KMS-11 (cell line): ENCODE measurements at regions not wholly inside any gene's neighbourhood (a gene's known extent, or its start where the extent isn't known, plus 50 kb on each side); places are given as distances from the start of the nearest gene placed in this dataset.

ENCODE experiments used
- H2AFZ ChIP-seq: fragments of 200-600 bp; sonication (generic); 2 replicates; pipeline ENCODE4 v1.6.1; 2016; ENCODE audit warnings: antibody characterized with exemption, mixed run types, low read depth
- H3K27ac ChIP-seq: fragments of 200-600 bp; sonication (generic); 2 replicates; pipeline ENCODE4 v1.6.1; 2016; ENCODE audit warnings: mild to moderate bottlenecking, mixed run types
- H3K27me3 ChIP-seq: fragments of 200-600 bp; sonication (generic); 2 replicates; pipeline ENCODE4 v1.6.1; 2017; ENCODE audit warnings: mild to moderate bottlenecking, low read depth, mixed run types, moderate library complexity; ENCODE audit not compliant: insufficient read depth
- H3K36me3 ChIP-seq: fragments of 200-600 bp; sonication (generic); 2 replicates; pipeline ENCODE4 v1.6.1; 2017; ENCODE audit warnings: mild to moderate bottlenecking, mixed run types; ENCODE audit not compliant: insufficient read depth
- H3K4me1 ChIP-seq: fragments of 200-600 bp; sonication (generic); 2 replicates; pipeline ENCODE4 v1.6.1; 2016; ENCODE audit warnings: mild to moderate bottlenecking, low read depth, mixed run types; ENCODE audit not compliant: poor library complexity, severe bottlenecking
- H3K4me2 ChIP-seq: fragments of 200-600 bp; sonication (generic); 2 replicates; pipeline ENCODE4 v1.7.0; 2016; ENCODE audit warnings: mild to moderate bottlenecking, mixed run types
- H3K4me3 ChIP-seq: fragments of 200-600 bp; sonication (generic); IDR thresholded peaks from 2 replicates; pipeline ENCODE4 v1.6.1; 2017; ENCODE audit warnings: low read depth, low read length, mixed read lengths; ENCODE audit not compliant: insufficient read depth
- H3K79me2 ChIP-seq: fragments of 200-600 bp; sonication (generic); 2 replicates; pipeline ENCODE4 v1.6.1; 2016; ENCODE audit warnings: low read depth, mixed run types; ENCODE audit not compliant: insufficient read depth
- H3K9ac ChIP-seq: fragments of 200-600 bp; sonication (generic); 2 replicates; pipeline ENCODE4 v1.6.1; 2016; ENCODE audit warnings: mild to moderate bottlenecking, mixed run types
- H4K20me1 ChIP-seq: fragments of 200-600 bp; sonication (generic); 2 replicates; pipeline ENCODE4 v1.6.1; 2016; ENCODE audit warnings: mild to moderate bottlenecking, mixed run types; ENCODE audit not compliant: insufficient read depth
- TF ChIP-seq, protein P1 (sequence below): fragments of 200-600 bp; sonication (generic); conservative IDR thresholded peaks from 2 replicates; pipeline ENCODE4 v1.6.1; 2017; ENCODE audit warnings: low read depth, mild to moderate bottlenecking, antibody characterized with exemption, low read length, moderate library complexity, mixed read lengths

DNA sequence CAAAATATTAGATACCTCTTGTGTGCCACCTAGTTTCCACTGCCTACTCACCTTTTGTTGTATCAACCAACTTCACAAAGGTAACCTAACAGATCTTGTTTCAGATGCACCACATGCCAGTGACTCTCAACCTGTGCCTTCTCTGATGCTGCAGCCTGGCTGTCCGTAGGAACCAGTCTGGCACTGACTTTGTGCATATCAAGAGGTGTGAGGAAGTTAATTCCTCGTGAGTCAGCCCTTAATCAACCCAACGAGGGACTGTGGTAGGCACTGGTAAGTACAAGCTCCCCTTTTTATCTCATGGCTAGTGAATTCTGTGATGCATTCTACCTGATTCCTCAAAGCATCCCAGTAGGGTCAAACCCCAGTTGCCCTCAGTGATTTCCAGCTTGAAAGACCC is 215.4 kb upstream of the CTNND2 start:
- Histone ChIP-seq H4K20me1 (no peaks in the 10 kb centered on the region), H3K4me1 (no peaks in the 10 kb centered on the region), H3K36me3 (no peaks in the 10 kb centered on the region), H2AFZ (no peak overlapping the region), H3K79me2 (no peaks in the 10 kb centered on the region), H3K4me2 (no peak overlapping the region), H3K27me3 (no peaks in the 10 kb centered on the region), H3K4me3 (no peak overlapping the region), H3K27ac (no peak overlapping the region), H3K9ac (no peak overlapping the region)
- TF ChIP-seq, protein P1, sequence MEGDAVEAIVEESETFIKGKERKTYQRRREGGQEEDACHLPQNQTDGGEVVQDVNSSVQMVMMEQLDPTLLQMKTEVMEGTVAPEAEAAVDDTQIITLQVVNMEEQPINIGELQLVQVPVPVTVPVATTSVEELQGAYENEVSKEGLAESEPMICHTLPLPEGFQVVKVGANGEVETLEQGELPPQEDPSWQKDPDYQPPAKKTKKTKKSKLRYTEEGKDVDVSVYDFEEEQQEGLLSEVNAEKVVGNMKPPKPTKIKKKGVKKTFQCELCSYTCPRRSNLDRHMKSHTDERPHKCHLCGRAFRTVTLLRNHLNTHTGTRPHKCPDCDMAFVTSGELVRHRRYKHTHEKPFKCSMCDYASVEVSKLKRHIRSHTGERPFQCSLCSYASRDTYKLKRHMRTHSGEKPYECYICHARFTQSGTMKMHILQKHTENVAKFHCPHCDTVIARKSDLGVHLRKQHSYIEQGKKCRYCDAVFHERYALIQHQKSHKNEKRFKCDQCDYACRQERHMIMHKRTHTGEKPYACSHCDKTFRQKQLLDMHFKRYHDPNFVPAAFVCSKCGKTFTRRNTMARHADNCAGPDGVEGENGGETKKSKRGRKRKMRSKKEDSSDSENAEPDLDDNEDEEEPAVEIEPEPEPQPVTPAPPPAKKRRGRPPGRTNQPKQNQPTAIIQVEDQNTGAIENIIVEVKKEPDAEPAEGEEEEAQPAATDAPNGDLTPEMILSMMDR: no peak

DNA sequence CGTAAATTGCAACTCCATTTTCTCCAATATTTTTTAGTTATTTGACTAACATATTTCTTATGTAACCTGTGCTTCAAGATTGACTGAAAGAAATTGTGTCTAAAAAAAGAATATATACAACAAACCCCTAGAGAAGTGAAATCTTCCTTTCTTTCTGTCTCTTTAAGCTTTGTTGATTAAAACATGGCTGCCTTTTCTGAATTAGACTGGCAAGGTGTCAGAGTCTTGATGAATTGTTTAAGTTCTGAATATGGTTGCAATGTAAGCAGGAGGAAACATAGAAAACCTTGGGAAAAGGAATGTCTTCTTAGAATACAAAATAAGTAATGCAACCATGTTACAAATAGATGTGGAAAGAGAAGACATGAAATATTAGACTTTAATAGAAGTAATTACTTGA is 209.8 kb upstream of the CTNND2 start:
- no peak overlapping the region for H2AFZ ChIP-seq
- TF ChIP-seq, protein P1: no peak
- H3K4me1 ChIP-seq: no peaks in the 10 kb centered on the region
- H3K9ac ChIP-seq: no peak overlapping the region
- H3K27ac ChIP-seq: no peak overlapping the region
- no peak overlapping the region for H3K4me2 ChIP-seq
- no peaks in the 10 kb centered on the region for H3K79me2 ChIP-seq
- no peak overlapping the region for H3K4me3 ChIP-seq
- no peaks in the 10 kb centered on the region for H4K20me1 ChIP-seq
- H3K27me3 ChIP-seq: no peaks in the 10 kb centered on the region
- no peaks in the 10 kb centered on the region for H3K36me3 ChIP-seq

DNA sequence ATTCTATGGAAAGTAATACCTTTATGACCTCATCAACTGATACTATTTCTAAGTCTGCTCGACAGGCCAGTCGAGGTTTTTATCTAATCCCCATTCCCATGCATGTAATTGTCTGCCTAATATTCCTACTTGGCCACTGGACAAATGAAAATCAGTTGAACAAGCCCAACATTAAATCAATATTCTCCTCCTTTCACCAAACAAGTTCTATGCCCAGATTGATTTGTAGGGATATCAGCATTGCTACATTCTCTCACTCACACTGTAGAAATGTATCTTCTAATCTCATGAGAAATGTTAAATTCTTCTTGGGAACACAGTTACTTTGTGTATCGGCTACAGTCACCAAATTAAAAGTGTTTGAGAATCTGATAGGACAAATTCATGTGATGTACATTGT is 208.8 kb upstream of the CTNND2 start:
- no peaks in the 10 kb centered on the region for H3K4me1 ChIP-seq
- no peaks in the 10 kb centered on the region for H4K20me1 ChIP-seq
- no peaks in the 10 kb centered on the region for H3K36me3 ChIP-seq
- no peak overlapping the region for H3K9ac ChIP-seq
- H3K4me3 ChIP-seq: no peak overlapping the region
- no peaks in the 10 kb centered on the region for H3K27me3 ChIP-seq
- TF ChIP-seq, protein P1: no peak
- no peak overlapping the region for H3K27ac ChIP-seq
- no peaks in the 10 kb centered on the region for H3K79me2 ChIP-seq
- no peak overlapping the region for H2AFZ ChIP-seq
- H3K4me2 ChIP-seq: no peak overlapping the region

DNA sequence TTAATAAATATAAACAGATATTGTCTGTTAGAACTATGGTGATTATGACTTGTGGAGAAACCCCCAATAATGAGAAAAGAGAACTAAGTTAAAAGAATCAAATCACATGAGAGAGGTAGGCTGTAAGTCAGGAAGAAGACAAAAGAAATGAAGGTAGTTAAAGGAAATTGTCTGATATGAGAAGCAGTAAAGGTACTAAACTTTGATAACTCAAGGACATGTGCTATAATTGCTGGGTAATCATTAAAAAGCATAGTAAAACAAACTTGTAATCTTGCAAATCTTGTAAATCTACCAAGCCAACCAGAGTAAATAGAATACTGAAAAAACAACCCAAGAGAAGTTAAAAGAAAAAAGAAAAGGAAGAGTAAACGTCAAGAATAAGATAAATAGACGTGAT is 207.0 kb upstream of the CTNND2 start:
- Histone ChIP-seq H4K20me1 (no peaks in the 10 kb centered on the region), H3K79me2 (no peaks in the 10 kb centered on the region), H3K4me3 (no peak overlapping the region), H3K36me3 (no peaks in the 10 kb centered on the region), H3K27ac (no peak overlapping the region), H3K4me1 (no peaks in the 10 kb centered on the region), H3K9ac (no peak overlapping the region), H3K4me2 (no peak overlapping the region), H2AFZ (no peak overlapping the region), H3K27me3 (no peaks in the 10 kb centered on the region)
- TF ChIP-seq, protein P1: no peak

DNA sequence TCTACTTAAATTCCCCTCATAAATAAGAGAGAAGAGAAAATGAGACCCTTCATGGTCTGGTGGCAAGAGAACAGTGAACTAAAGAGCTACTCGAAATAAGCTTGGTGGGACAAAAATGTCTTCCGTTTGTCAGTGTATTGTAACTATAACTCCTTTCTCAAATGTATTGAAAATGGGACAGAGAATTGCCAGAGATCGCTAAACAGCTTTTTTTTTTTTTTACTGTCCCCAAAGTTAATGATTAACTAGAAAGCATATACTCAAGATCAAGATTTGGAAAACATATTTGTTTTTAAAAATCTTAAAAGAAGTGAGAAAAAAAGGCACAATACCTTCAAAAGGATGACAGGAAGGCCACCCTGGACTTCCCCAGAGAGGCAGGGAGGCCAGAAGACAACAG is 206.4 kb upstream of the CTNND2 start:
- Histone ChIP-seq H4K20me1 (no peaks in the 10 kb centered on the region), H3K9ac (no peak overlapping the region), H3K4me1 (no peaks in the 10 kb centered on the region), H3K27me3 (no peaks in the 10 kb centered on the region), H3K36me3 (no peaks in the 10 kb centered on the region), H3K4me3 (no peak overlapping the region), H3K27ac (no peak overlapping the region), H3K79me2 (no peaks in the 10 kb centered on the region), H3K4me2 (no peak overlapping the region), H2AFZ (no peak overlapping the region)
- TF ChIP-seq, protein P1: no peak
